GM10266 (cell line): ENCODE measurements at regions not wholly inside any gene's neighbourhood (a gene's known extent, or its start where the extent isn't known, plus 50 kb on each side); places are given as distances from the start of the nearest gene placed in this dataset.
"Not testable (repeated sequence)": the region's sequence is repeated elsewhere in the genome, so short reads cannot be mapped to it uniquely, and the experiment has no call there.

Source experiments
- DNase-seq: peaks from one replicate; pipeline ENCODE4 v3.0.0; 2012; ENCODE audit errors: extremely low spot score
- CTCF ChIP-seq: IDR thresholded peaks from 2 replicates; pipeline ENCODE4 v1.5.1; 2012; ENCODE audit warnings: mild to moderate bottlenecking, low read depth; ENCODE audit not compliant: control insufficient read depth, insufficient read depth; ENCODE audit errors: missing control alignments

GRCh38 chr17:53227514-53227913 lies 595.2 kb upstream of the KIF2B start:
- no peak for DNase-seq
- no peak for TF ChIP-seq CTCF

- TF ChIP-seq CTCF = no peak
- no peak for DNase-seq
These were observed 595.6 kb upstream of the KIF2B start for GRCh38 chr17:53227111-53227510.

GRCh38 chr17:53219821-53220220 lies 602.9 kb upstream of the KIF2B start:
- TF ChIP-seq CTCF = no peak
- no peak for DNase-seq

GRCh38 chr17:53218723-53219122 lies 604.0 kb upstream of the KIF2B start:
- TF ChIP-seq CTCF = no peak
- DNase-seq = no peak

GRCh38 chr17:53217311-53217710 lies 605.4 kb upstream of the KIF2B start:
- no peak for TF ChIP-seq CTCF
- no peak for DNase-seq

GRCh38 chr17:53208935-53209334 lies 613.8 kb upstream of the KIF2B start:
- not testable (repeated sequence) for DNase-seq

GRCh38 chr17:53193044-53193443 lies 629.7 kb upstream of the KIF2B start:
- no peak for TF ChIP-seq CTCF
- DNase-seq = no peak

- DNase-seq = no peak
- no peak for TF ChIP-seq CTCF
These were observed 630.8 kb upstream of the KIF2B start for GRCh38 chr17:53191878-53192277.
